ENCODE measurements at regions not wholly inside any gene's neighbourhood (a gene's known extent, or its start where the extent isn't known, plus 50 kb on each side); places are given as distances from the start of the nearest gene placed in this dataset.
A peak's percentile ranks its signal among the peaks of the same experiment; 100 is the strongest.

DNA sequence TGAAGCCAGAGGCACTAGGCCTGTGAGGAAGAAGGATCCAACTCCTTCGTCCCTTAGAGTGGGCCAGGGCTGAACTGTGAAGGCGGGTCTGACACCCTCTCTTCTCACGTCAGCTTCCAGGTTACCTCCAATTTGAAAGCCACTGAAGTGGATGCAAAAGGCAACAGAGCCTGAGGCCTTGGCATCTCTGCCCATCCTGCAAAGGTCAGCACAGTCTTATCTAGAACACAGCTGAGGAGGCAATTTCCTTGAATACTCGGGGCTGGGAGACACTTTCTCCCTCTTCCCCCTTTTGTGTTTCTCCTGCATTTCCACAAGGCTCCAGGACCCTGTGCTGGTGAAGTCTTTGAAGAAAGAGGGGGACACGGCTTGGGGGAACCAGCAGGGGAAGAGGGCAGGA lies 91.6 kb upstream of the PAX6 start:
- DNase-seq (ENCODE audit: low spot score): no peak

DNA sequence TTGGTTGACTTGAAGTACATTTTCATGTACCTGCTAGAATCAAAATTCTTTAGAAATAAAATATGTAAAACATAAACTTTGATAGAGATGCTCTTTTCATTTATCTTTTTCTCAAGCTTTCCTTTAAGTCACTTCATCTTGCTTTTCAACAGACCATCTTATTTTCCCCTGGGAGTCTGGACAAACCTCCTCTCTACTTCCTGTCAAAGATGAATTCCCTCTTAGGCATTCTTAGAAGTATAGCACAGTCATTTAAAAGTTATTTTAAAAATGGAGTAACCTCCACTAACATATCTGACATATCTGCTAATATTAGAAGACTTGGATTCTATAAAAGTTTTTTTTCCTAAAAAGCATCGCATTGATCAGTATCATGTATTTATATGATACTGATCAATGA lies 84.8 kb upstream of the PAX6 start:
- DNase-seq (ENCODE audit: low spot score): no peak

DNA sequence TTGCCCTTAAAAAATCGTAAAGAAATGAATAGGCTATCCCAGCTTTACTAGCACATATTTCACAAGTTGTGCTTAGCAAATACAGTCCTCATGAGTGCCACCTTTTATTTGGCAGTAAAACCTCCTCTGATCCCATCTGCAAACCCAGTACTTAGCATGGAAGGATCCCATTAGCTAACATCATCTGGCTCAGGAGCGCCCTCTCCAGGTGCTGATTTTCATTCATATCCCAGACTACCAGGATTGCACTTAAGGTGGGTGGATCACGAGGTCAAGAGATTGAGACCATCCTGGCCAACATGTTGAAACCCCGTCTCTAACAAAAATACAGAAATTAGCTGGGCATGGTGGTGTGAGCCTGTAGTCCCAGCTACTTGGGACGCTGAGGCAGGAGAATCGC lies 76.1 kb upstream of the PAX6 start:
- DNase-seq (ENCODE audit: low spot score): no peak

DNA sequence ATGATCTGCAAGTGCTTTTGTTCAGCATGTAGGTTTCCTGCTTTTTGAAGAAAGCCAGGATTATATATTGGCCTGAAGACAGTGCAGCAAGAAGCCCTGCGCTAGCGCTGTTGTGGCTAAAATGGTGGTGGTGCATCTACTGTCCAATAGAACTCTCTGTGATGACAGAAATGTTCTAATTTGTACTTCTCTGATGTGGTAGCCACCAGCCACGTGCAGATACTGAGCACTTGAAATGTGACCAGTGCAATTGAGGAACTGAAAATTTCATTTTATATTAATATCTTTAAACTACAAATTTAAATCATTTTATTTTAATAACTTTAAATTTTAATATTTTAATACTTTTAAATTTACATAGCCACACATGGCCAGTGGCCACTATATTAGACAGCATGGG lies 73.0 kb upstream of the PAX6 start:
- DNase-seq (ENCODE audit: low spot score): no peak

DNA sequence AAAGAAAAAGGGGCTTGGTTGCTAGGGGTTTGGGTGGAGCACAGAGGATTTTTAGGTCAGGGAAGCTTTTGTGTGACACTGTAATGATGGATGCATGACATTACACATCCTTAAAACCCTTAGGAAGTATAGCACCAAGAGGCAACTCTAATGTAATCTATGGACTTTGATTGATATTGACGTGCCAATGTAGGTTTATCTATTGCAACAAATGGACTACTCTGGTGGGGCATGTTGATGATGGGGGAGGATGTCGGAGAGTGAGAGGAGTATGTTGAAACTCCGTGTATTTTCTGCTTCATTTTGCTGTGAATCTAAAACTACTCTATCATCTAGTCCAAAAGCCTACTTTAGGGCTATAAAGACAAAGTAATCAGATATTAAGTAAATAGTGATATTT lies 72.3 kb upstream of the PAX6 start:
- DNase-seq (ENCODE audit: low spot score): no peak

DNA sequence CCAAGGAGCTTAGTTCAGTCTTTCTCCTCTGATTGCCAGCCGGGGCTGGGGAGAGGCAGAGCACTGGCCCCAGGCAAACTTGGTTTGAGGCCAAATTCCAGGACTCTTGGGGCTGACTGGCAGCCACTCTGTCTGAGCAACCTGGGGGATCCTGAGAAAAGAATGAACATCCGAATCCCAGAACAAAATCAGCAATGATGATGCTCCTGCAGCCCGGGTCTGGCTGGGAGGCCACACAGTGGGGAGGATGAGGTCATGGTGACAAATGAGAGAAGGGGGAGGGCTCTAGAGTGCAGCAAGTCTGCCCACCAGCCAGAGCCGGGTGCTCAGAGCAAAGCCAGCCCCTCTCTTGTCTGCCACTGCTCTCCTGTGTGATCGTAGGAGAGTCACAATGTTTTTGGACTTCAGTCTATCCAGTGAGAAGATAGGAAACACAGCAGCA lies 71.8 kb upstream of the PAX6 start:
- DNase-seq (ENCODE audit: low spot score): no peak

DNA sequence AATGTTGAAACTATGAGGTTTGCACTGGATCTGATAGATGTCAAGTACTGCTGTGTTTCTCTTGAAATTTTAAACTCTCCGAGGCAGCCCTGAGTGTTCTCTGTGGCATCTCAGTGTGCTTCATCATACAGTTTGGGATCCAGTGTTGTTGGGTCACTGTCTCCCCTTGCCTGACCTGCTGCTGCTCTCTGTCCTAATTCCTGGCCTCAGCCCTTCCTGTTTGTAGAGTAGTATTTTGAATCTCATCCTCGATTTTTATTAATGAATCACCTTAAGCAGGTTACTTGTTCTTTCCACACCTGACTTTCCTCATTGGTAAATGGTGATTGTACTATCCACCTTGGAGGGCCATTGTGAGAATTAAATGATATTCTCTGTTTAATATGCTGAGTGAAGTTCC lies 70.7 kb upstream of the PAX6 start:
- no peak for DNase-seq (ENCODE audit: low spot score)

DNA sequence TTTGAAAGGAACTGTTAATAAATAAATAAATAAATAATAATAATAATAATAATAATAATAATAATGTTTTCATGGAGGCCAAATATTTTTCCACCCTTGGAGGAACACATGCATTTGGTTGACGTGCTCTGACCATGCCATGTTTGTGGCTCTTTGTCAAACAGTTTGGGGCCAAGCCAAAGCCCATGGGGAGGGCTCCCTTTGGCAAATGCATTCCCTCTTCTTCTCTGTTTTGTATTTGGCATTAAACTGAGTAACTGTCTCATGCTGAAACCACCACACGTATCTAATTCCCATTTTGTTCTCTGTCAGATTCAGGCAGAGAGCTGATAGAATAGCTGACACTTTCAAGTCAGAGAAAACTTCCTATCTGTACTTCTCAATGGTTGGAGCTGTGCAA lies 68.6 kb upstream of the PAX6 start:
- peak; percentile 5 for DNase-seq (ENCODE audit: low spot score)

DNA sequence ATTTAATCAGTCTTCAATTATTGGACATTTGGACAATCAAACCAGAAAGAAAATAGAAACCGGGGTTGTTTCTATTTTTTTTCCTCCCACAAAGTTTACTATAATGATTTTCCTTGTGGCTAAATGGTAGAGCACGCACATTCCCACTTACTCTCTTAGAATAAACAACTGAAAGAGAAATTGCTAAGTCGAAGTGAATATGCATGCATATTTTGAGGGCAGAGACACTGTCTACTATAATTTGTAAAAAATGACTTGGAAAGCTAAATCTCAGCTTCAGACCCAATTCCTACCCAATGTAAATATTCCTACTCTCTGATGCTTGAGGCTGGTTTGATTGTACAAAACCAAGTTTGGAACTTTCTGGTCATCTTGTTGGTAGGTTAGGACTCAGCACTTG lies 66.7 kb upstream of the PAX6 start:
- no peak for DNase-seq (ENCODE audit: low spot score)

DNA sequence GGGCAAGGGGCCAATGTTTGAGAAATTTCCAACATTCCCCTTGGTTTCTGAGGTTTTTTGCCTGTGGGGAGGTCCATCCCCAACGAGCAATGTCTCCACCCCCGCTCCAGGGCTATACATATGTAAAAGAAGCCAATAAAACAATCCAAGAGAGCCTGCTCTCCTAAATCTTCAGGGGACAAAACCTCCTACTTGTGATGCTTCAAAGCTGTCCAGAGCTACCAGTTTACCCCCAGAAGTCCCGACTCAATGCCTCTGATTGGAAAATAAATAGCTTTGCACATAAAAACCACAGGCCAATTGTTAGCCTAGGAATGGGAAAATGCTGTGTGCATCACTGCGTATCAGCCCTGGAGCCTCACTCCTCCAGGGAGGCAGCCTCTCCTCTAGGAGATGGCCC lies 66.0 kb upstream of the PAX6 start:
- DNase-seq (ENCODE audit: low spot score): no peak

DNA sequence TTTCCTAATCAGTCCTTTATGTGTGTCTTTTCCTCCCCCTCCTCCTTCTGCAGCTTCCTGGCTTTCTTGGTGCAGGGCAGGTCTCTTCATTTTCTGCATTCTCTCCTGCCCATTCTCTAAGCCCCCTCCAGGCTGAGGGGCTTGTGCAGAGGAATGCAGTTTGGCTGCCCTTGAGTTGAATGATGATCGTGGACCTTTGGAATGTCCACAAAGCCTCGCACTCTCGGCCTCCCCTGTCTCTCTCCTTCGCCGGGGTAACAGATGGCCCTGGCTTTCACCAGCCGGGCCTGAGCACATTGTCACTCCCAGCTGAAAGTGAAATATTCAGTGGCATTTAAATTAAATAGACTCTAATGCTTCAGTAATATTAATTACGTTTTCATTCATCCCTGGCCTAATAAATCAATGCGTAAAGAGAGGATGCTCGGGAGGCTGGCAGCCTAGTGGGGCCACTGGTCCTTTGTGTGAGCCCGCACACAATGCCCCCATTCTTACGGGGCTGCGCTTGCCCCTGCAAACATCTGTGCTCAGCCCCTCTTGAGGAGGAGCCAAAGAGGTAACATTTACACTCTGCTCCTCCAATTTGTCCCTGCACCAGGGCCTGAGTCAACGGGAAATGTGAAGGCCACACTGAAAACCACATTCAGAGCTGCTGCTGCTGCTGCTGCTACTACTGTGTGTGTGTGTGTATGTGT lies 64.9 kb upstream of the PAX6 start:
- no peak for DNase-seq (ENCODE audit: low spot score)

DNA sequence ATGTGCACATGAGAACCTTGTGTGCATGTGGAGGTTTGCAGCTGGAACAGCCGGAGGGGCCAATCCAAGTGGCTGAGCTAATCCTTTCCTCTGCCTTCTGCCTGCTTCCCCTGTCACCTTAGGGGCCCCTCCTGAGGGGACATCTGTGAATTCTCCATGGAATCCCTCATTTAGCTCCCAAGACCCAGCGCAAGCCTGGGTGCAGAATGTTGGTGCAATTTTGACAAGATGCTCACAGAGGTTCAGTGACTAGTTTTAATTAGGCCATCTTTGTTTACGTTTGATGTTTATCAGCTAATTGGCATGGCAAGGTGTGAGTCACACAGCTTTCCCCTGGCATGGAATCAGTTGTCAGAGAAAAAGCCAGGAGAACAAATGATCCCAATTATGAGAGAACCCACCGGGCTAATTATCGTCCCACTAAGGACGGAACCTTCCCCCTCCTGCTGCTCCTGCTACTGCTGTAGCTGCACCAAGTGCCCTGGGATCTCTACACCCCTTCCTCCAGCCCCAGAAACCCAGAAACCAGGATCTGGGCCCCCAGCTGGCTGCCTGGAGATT lies 63.6 kb upstream of the PAX6 start:
- DNase-seq (ENCODE audit: low spot score): no peak

DNA sequence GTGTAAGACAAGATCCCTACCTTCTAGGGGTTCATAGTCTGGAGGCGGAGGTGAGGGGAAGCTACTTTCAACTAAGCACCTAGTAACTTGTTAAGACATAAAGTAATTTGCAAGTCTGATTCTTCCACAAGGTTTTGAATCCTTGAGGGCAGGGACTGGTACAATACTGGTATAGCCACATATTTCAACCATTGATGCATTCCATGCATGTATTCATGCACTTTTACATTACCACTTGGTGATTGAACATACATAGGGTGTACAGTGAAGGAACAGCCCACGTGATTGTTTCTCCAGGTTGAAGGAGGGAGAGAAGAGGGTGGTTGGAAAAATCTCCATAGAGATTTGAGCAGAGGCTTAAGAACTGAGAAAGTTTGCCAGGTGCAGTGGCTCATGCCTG lies 62.0 kb upstream of the PAX6 start:
- DNase-seq (ENCODE audit: low spot score): no peak

DNA sequence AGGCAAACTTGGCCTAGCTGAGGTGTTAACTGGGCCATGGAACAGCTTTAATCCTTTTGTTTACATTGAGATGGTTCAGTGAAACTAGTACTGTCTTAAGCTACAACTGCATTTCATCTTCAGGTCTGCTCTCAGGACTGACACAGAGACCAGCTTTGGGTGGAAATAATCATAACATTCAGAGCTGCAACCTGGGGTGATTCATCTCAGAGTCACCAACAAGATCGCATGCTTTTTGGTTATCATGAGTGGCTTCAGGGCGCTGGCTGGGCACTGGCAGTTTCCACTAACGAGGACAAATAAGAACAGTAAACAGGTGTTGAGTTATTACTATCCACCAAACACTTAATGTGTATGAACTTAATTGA lies 60.9 kb upstream of the PAX6 start:
- DNase-seq (ENCODE audit: low spot score): no peak

DNA sequence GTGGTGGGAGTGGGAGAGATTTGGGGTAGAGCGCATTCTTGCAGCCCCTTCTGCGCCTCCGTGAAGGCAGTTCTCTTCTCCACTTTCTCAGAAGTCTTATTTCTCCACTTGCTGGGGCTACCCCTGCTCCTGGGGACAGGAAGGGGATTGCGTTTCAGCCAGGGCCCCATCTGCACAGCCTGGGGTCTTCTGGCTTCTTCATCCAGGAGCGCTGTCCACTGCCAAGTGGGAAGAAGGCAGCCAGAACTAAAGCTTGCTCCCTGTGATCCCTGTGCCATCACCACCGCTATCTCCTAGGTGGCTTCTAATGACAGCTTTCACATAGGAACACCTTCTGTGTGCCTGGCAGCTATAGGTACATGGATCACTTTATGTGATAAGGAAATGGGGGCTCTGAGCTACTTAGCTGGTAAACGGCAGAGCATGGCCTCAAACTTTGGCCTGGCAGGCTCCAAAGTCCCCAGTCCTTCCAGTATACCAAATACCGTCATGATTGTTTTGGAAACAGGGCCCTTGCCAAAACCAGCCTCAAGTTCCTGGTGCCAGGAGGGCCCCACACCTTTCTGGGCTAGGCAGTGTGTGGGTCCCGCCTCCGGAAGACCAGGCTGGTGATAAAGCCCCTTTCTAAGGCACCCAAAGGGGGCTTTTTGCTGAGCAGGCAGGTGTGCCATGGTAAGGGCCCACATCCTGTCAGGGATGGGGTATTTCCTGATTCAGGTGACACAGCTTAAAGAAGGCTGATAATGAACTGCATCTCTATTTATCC lies 60.4 kb upstream of the PAX6 start:
- DNase-seq (ENCODE audit: low spot score): no peak

DNA sequence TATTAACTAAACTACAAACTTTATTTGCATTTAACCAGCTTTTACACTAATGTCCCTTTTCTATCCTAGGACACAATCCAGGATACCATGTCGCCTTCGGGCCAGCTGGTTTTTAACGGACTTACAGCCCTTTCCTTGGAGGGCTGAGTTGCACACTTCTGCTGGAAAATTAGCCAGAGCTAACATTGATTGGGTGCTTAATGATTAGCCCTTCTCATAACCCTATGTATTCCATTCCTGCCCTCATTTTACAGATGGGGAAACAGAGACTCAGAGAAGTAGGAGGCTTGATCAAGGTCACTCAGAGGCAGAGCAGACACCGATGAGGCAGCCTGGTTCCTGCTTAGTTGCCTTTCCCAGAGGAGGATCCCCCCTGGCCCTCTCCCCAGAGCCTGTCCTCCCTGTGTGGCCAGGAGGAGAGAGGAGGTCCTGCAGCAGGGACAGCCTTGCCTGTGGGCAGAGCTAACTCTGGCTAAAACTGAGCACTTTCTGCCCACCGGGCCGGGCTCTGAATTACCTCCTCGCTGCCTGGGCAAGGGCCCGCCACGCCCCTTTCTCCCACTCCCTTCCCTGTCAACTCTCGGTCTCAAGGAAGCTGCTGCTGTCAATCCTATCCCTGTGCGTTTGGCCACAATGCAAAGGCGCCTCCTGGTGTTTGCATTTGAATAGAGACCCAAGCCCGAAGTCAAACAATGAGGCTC lies 59.6 kb upstream of the PAX6 start:
- peak; percentile 24 for DNase-seq (ENCODE audit: low spot score)

DNA sequence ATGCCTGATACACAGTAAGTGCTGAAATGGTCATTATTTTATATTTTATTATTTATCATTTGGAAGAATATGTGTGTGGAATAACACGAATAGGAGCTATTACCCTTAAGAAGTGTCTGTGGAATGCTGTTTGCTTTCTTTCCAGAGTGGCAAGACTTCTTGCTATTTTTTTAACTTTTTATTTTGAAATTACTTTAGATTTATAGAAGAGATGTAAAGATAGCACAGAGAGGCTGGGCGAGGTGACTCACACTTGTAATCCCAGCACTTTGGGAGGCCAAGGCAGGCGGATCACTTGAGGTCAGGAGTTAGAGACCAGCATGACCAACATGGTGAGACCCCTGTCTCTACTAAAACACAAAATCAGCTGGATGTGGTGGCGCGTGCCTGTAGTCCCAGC lies 58.9 kb upstream of the PAX6 start:
- DNase-seq (ENCODE audit: low spot score): no peak

DNA sequence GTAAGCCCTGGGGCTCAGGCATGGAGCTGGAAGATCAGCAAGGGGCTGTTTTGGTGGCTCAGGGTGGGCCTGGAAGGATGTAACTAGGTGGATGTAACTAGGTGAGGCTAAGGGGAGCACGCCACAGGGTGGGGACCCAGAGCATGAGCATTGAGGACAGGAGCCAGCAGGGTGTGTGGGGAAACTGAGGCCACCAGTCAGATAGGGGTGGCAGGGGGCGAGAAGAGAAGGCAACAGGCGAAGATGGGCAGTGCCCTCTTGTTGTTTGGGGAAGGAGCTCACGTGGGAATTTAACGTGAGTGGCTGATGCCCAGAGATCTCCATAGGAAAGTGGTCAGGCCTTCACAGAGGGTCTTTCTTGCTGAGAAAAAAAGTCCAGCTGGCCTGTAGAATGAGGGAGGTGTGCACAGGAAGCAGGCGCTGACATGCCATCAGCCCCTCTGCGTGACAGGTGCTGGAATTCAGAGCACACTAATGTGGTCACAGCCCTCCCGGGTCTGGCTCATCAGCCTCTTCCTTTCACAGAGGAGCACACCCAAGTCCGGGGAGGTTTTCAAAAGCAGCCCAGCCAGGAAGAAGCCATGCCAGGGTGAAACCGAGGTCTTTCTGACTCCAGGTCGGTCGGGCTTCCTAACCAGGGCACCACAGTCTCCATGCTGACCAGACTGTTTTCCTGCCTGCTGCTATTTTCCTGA lies 54.6 kb upstream of the PAX6 start:
- no peak for DNase-seq (ENCODE audit: low spot score)

DNA sequence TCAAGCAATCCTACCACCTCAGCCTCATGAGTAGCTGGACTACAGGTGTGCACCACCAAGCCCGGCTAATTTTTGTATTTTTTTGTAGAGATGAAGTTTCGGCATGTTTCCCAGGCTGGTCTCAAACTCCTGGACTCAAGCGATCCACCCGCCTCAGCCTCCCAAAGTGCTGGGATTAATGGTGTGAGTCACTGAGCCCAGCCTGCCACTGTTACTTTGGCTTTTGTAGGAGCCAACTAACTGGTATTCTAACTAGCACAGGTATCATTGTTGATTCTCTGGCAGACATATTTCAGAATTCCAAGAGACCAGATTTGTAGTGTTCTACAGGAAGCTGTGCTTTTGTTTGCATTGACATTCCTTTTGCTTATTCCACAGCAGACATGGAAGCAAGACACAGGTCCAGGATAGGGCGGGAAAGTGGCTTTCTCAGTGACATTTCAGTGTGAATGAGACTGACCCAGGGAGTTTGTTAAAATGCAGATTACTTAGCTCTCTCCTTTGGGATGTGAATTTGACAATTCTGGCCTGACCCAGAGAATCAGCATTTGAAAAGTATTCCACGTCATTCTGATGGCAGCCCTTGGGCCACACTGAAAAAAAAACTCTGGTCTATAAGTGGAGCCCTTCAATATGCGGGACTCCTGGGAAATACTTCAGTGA lies 52.2 kb upstream of the PAX6 start:
- DNase-seq (ENCODE audit: low spot score): no peak

DNA sequence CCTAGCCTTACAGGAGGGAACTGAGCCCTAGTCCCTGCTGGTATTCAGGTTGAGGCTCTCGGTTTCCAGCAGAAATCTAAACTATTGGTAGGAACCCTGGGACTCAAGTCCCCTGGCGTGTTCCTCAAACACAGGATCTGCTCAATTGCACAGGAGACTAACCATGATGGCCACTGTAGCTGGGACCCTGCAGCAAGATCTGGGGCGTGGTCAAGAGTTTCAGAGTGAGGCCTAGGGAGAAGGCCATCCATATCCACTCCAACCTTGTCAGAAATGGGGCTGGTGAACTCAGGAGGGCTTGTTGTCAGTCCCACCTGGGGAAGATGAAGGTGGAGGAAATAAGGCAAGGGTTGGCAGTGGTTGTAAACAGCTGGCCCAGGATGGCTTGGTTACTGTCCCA lies 49.9 kb upstream of the PAX6 start:
- no peak for DNase-seq (ENCODE audit: low spot score)

Measured in globus pallidus (tissue), 1 donor.